HG03342 (cell line): ENCODE measurements at regions not wholly inside any gene's neighbourhood (a gene's known extent, or its start where the extent isn't known, plus 50 kb on each side); places are given as distances from the start of the nearest gene placed in this dataset.

ENCODE experiments used
- ATAC-seq: cut with Tn5 transposase; IDR thresholded peaks from one replicate; pipeline ENCODE4 v1.9.1; 2021; ENCODE audit warnings: mild to moderate bottlenecking, moderate library complexity; ENCODE audit not compliant: unreplicated experiment

DNA sequence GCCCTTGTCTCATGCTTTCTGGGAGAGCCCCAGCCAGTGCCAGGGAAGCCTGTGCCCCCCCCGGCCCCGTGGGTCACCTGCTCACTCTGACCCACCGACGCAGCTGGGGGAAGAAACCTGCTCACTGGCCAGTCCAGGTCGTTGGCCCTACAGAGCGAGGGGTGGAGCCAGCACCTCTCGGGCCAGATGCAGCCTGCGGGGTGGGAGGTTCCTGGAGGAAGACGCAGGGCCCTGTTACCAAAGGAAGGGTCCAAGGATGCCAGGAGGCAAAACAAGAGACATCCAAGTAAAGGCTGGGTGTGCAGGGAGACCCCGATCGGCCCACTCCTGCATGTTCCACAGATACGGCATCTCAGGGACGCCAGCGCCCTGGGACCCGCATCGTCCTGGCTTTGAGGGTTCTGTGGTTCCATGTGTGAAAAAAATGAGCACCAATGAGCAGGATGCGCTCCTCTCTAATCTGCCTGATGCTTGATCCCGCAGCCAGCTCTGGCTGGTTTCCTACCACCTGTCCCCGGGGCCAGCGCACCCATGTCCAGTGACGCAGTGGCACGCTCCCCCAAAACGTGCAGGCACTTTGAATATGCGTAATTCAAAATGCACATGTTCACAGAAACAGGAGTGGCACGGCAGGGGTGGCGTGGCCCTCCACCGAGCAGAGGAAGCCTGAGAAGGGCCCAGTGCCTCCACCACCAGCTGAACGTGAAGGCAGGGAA is 66.0 kb upstream of the GALNT9 start:
- no peak for ATAC-seq

DNA sequence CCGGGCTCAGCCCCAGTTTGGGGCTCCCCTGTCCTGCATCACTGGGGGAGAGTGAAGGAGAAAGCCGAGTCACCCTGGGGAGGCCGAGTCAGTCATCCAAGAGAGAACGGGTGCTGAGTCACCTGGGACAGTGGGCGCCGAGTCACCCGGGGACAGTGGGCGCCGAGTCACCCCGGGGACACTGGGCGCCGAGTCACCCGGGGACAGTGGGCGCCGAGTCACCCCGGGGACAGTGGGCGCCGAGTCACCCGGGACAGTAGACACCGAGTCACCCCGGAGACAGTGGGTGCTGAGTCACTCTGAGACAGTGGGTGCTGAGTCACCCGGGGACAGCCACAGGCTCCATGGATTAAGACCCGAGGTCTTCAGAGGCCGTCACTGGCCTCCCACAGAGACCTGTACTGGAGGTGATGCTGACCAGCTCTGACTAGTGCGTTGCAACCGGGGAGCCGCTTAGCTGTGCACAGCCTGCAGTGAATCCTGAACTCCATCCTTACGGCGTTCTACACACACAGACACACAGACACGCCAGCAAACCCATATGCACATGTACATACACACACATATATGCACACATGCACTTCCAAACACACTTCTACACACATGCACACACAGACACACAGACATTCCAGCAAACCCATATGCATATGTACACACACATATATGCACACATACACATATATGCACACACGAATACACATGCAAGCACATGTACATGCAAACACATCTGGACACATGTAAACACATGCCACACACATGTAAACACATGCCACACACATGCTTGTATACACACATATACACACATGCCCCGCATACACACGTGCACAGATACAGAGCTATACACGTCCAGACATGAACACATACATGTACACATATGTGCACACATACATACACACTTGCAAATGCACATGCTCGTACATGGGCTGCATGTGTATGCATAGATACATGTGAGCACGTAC is 64.9 kb upstream of the GALNT9 start:
- no peak for ATAC-seq

DNA sequence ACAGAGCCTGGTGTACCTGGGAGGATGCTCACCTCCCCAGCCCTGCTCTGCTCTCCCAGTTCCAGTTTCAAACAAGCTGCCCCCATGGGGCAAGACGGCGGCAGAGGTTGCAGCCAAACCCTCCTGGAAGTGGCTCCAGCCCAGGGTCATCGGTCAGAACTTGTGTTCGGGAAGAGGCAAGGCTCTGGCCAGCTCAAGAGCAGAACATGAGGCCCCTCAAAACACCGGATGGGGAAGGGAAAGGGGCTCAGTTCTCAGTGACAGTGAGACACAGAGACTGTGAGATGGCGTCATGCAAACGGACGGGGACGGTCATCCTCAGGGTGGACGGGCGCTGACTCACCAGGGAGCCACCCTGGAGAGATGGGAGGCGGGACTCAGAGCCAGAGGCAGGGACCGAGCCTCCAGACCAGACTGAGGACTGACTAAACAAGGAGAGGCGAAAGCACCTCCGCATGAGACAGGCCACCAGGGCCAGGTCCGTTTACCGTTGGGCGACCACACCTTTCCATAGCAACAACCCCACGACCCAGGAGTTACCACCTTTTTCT is 63.9 kb upstream of the GALNT9 start:
- ATAC-seq = no peak

DNA sequence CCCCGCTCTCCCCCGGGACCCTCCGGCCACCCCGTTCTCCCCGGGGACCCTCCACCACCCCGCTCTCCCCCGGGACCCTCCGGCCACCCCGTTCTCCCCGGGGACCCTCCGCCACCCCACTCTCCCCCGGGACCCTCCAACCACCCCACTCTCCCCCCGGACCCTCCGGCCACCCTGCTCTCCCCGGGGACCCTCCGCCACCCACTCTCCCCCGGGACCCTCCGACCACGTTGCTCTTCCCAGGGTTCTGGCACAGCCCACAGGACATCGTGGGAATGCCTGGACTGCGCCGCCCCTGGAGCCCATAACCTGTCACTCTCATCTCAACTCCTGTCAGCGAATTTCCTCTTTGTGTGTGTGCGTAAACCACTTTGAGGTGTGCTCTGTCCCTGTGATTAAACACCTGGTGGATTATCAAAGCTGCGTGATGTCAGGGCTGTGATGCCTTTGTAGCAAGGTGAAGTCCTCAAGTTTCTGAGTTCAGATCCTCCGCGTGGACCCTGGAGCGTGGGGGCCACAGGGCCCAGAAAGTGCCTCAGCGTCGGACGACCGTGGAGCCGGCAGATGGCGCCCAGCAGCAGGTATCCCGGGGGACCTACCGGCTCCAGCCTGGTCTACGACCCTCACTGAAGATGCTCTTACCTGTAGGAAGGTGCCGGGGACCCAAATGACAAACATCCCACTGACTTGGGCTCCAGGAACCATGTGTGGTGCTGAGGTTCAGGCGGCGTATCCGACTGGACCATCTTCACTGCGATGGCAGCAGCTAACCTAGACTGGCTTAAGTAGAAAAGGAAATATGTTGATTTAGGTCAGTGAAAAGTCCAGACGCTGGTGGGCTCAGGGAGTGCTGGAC is 63.2 kb upstream of the GALNT9 start:
- ATAC-seq = no peak

DNA sequence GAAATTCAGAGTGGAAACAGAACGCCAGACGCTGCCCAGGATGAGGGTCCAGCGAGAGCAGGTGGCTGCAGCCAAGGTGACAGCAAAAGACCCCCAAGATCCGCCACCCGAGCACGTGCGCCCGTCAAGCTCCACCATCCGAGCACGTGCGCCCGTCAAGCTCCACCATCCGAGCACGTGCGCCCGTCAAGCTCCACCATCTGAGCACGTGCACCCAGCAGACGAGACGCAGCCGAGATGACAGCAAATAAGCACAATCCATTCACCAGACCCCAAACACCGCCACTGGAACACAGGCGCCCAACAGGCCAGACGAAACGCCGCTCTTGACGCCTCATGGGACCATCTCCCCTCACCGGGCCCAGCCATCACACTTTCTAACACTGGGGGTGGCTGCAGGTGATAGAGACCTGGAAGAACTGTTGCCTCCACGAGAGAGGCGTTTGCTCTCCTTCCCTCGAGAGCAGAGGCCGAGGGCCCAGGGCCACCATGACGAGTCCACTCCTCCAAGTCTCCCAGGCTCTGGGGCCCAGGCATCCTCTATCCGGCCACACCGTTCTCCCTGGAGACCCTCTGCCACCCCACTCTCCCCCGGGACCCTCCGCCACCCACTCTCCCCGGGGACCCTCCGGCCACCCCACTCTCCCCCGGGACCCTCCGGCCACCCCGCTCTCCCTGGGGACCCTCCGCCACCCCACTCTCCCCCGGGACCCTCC is 62.1 kb upstream of the GALNT9 start:
- no peak for ATAC-seq

DNA sequence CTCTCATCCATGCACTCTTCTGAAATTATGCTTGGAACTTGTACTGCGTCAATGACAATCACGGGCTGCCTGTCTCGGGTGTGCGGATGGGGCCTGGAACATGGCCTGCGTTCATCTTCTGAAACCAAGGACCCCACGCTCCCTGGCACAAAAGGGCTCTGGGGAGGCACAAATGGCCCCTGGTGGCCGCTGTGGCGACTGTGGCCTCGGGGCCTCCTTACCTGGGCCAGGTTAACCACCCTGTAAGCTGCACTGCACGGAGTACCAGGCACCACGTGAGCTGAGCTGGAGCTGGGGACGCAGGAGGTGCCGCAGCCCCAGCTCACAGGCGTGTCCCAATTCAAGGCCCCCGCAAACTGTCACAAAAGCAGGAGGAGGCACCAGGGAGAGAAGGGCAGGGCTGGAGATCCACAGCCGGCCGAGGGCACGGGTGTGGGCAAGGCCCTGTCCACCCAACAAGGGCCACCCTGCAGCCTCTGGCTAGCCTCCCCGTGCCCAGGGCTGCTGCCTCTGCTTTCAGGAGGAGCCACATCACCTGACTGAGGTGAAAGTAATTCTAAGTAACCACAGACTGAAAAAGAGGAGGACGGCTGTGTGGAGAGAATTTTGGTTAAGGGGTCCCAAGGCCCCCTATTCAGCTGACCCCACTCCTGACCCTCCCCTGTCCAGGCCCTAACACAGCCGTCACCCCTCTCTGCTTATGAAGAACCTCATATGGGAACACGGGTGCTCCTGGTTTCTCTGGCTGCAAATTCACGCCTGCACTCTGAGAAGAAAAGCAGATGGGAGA is 61.1 kb upstream of the GALNT9 start:
- ATAC-seq = no peak

DNA sequence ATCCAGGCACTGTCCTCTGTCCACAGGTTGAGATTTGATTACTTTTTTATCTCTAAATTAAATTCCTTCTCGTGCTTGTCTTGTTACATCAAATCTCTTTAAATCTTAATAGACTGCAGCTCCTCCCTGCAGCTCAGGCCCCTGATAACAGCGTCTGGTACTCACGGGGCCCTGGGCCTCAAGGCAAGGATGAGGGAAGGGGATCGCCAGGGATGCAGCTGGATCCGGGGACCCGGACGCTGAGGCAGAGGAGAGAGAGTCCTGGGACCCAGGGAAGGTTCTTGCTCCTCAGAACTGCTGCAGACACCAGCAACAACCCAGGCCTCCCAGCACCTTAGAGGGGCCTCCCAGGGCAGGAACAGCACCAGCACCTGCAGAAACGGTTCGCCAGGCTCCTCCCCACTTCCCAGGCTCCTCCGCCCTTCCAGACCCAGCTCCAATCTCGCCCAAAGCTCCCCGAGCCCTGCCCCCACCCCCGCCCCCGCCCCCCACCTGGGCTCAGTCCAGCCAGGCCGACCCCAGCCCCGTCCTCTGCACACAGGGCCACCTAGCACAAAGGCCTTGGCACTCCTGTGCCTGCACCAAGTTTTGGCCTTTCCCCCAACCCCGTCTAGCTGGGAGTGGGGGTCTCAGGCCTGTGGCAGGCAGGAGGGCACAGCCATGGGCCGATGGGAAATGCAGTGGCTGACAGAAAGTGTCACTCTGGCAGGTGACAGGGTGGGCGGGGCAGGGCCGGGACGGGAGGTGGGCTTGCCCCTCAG is 60.3 kb upstream of the GALNT9 start:
- ATAC-seq = no peak

DNA sequence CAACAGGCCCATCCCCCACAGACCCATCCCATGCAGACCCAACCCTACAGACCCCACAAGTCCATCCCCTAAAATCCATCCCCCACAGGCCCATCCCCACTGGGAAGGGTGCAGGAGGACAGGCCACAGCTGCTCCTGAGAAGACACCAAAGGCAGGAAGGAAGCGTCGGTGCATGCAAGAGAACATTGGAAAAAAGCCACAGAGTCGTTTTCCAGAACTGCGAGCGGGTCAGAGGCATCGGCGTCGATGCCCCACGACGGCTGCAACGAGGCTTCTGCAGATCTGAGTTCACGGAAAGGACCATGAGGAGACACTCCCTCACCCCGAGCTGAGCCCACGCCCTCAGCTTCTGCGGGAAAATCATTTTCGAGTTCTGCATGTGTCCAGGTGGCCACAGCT is 59.6 kb upstream of the GALNT9 start:
- no peak for ATAC-seq

DNA sequence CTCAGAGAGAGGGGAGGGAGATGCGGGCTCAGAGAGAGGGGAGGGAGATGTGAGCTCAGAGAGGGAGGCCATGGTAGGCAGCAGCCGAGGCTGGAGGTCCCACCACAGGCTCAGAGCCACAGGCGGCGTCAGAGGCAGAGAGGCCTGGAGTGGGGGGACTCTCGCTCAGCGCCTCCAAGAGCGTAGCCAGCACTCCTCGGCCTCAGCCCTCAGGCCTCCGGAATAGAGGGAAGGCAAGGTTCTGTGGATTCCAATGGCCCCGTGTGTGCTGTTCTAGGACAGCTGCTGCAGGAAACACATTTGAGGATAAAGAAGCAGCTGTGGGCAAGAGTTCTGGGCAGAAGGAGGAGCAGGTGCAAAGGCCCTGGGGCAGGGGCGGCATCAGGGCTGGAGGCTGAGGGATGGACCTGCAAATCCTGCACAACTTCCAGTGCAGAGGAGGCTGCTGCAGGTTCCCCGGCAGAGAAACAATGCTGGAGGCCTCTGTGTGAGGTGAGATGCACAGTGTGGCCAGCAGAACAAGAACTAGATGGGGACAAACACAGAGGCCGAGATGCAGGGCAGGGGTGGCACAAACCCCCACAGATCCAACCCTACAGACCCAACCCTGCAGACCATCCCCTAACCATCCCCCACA is 59.1 kb upstream of the GALNT9 start:
- ATAC-seq = no peak

DNA sequence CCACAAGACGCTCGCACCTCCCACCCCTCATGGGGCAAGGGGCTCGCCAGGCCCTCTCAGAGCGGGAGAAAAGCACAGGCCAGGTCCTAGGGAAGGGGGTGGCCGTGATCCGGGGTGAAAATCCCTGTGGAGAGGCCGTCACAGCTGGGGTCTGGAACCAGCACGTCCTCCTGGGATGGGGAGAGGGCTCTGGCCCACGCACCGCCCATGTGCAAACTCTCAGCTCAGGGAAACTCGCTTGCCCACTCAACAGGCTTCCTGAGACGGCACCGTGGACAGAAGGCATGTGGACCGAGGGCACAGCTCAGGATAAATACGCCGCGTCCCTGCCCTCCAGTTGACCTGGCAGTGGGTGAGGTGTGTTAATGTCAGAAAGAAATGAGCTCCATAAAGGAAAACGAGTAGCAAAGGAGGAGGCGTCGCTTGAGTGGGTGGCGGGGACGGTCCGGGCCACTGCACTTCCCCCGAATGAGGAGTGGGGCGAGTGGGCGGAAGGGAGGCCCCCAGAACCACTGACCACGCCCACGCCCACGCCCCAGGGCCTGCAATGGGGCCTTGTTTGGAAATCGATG is 57.6 kb upstream of the GALNT9 start:
- ATAC-seq = no peak

DNA sequence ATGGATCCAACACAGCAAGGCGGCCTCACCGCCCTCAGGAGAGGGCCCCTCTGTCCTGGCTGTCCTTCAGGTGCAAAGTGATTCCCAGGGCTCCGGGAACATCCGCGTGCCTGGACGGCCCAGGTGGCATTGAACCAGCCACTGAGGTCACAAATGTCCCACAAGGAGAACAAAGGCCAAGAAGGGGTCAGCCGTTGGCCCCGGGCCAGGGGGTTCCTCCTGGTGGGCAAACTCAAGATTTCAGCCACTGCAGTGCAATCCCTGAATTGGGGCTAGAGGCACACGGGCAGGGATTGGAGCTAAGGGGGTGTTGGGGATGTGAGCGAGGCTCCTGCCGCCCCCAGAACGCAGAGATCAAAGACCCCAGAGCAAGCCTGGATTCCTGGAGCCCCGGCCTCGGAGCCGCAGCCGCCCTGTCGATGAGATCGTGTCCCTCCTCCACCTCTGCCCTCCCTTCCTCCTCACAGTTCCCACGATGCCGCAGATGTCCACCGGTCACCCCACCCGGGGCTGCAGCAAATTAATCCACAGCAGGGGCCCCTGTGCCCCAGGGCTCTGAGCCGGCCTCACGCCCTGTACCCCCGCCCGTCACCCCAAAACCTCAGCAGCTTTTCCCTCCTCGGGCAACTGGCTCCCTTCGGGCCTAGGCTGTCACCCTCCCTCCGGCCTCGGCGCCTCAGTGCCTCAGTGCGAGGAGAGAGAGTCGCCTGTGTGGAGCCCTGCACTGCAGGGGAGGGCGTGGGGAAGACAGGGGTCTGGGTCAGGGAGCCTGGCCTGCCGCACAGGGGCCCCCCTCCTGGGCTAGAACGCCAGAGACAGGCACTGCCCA is 56.7 kb upstream of the GALNT9 start:
- ATAC-seq = no peak

DNA sequence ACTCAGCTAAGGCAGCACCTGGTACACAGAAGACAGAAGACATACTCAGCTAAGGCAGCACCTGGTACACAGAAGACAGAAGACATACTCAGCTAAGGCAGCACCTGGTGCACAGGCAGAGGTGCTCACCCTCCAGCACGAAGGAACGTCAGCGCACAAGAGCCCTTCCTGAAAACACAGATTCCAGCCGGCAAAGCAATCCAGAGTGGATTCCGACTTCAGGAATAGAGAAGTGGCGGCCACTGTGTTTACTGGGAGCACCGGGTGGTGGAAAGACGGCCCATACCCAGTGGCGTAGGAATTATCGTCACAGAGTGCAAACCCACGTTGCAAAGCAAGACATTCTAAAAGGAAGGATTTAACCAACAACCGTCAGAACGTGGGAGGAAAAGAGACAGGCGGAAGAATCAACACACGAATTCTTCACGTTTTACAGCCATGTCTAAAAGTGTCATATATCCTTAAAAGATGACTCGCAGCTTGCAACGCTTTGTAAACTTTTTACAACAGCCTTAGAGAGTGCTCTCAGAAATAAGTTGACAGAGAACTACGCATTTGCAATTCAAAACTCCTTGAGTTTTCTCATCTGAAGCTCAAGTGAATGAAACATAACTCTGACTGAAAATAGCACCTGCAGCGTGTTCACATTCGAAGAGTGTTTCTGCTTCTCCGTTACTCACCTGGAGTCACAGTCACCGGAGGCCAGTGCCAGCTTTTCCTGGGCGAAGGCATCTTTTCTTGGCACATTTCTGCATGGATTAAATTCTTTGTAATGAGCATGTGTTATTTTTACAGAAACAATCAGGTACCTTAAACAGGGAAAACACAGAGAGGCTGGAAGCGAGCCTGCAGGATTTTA is 55.8 kb upstream of the GALNT9 start:
- no peak for ATAC-seq

DNA sequence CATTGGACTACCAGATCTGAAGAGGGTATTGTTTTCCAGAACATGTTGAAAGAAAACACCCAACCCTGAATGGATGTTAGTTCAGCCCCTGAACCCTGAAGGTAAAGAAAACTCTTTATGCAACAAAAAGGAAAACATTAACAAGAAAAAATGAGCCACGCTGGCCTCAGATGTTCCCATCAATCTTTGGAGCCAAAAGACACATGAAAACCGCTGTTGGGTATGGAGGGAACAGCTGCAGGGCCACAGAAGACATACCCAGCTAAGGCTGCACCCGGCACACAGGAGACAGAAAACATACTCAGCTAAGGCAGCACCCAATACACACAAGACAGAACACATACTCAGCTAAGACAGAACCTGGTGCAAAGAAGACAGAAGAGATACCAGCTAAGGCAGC is 51.3 kb upstream of the GALNT9 start:
- no peak for ATAC-seq

DNA sequence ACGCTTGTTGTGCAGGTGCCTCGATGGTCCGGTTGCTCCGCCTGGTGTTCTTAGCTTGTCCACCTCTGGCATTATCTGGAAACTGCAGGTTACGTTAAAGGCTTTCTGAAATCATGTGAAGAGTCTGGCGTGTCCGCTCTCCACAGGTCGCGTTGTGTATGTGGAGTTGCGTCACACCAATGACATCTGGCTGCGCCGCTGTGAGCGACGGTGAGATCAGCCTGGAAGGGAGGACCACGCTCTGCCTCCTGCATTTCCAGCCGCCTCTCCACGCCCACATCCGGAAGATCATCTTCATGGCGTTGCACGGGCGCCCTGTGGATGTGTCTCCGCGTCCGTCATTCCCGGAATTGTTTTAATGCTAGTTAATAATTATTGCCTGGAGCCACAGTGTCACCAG is 50.6 kb upstream of the GALNT9 start:
- no peak for ATAC-seq

DNA sequence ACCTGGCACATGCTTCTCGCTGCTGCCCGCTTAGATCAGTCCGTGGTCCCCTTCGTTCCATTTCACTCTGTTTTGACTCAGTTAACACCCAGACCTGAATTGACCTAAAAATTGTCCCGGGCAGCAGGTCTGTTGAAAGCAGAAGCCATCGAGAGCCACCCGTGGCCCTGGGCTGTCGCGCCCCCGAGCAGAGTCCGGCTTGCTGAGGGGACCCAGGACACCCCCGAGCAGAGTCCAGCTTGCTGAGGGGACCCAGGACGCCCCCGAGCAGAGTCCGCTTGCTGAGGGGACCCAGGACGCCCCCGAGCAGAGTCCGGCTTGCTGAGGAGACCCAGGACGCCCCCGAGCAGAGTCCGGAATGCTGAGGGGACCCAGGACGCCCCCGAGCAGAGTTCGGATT is 50.2 kb upstream of the GALNT9 start:
- ATAC-seq = no peak
